HS-27A (cell line): ENCODE measurements at regions not wholly inside any gene's neighbourhood (a gene's known extent, or its start where the extent isn't known, plus 50 kb on each side); places are given as distances from the start of the nearest gene placed in this dataset.

ENCODE experiments used
- DNase-seq: peaks from one replicate; pipeline ENCODE4 v3.0.0-alpha.2; 2012; ENCODE audit warnings: low read depth, missing footprints

DNA sequence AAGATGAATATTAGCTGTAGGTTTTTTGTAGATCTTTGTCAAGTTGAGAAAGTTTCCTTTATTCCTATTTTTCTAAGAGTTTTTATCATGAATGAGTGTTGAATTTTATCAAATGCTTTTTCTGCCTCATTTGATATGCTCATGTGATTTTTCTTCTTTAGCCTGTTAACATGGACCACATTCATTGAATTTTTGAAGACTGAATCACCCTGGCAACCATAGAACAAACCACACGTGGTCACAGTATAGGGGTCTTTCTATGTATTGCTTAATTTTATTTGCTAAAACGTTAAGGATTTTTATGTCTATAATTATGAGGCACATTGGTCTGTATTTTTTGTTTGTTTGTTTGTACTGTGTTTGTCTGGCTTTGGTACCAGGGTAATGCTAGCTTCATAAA is 201.7 kb upstream of the CWC22 start:
- peak; percentile 53 for DNase-seq

DNA sequence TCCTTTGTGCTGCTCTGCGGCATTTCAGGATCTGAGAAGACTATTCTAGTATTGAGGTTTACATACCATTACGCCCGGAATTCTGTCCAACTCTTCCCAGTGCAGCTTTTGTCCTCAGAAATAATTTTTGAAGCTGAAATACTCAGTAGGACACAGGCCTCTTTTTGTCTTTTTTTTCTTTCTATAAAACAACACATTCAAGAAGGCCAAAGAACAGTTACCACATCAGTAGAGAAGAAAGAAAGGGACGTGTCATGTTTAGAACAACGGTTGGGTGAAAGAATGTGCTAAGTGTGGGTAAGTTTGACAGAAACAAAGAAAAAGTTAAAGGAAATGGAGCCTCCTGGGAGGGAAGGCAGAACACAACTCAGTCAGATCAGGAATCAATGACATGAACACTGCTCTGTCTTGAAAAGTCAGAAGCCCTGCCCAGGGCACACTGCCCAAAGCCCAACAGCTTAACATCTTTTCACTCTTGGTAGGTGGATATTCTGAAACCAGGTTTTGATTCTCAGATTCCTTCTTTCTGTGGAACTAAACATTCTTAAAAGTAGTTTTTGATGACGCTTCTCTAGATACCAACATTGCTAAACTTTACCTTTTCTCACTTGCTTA is 198.6 kb upstream of the CWC22 start:
- no peak for DNase-seq

DNA sequence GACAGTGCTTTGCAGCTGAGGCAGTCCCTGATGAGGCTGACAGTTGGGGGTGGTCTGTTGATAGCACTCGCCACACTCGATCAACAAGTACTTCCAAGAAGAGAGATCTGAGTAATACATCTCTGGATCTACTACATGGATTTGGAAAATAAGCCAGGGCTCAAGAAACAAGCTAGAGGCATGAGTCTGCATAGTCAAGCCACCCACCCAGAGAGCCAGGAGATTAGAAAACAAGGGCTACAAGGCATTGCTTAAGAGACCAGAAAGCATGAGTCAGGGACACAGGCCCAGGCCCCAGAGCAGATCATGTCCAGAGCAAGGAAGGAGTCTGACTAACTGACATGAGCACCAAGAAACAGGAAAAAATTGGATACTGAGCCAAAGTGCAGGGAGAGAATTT is 196.9 kb upstream of the CWC22 start:
- DNase-seq: no peak

DNA sequence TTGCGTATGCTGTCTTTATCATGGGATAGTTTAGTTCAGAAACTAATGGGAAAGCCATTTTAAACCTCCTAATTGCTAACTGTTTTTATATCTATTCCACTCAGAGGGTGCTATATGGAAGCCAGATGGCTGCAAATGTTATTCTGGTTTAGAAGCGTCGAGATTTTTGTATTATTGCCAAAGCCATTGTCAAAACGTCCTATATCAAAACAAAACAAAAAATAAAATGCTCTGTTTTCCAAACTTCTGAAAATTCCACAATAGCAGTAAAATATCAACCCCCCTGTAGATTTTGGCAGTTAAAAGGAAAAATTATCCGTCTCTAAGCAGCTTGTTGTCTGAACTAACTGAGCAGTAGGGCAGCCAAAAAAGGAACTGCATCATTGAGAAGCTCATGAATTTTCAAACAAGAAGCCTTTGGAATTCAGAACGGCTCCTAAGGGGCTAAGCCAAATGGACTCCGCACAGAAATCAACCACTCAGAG is 195.4 kb upstream of the CWC22 start:
- DNase-seq: no peak

DNA sequence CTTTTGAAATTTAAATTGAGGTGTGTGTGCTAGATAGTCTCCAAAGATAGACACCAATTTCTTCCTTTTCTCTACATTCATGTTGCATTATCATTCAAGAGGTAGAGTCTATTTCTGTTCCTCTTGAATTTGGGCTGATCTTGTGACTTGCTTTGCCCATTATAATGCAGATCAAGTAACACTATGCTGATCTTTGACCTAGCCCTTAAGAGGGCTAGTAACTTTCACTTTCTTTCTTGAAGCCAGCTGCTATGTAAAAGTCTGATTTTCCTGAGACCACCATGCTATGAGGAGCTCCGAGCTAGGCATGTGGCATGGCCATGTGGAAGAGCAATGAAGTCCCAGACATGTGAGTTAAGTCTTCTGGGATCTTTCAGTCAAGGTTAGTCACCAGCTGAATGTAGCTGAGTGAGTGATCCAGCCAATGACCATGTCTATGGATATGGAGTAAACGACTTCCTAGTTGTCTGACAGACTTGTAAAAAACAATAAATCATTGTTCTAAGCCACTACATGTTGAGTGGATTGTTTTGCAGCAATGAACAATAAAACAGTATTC is 189.4 kb upstream of the CWC22 start:
- no peak for DNase-seq

DNA sequence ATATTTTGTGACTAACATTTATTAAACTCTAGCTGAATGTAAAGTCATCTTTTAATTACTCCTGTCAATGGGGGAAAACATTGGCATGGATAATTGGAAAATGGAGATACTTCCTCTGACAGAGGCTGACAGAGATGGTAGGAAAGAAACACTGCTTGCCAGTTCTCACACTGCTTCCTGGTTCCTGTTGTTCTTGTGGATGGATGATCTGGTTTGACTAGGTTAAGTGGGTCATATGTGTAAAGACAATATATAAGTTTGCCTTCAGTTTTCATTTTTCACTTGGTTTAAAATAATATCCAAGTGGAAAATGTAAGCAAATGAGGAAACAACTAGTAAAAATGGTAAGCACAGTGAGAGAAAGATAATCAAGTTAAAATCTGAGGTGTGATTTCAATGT is 188.8 kb upstream of the CWC22 start:
- DNase-seq: no peak

DNA sequence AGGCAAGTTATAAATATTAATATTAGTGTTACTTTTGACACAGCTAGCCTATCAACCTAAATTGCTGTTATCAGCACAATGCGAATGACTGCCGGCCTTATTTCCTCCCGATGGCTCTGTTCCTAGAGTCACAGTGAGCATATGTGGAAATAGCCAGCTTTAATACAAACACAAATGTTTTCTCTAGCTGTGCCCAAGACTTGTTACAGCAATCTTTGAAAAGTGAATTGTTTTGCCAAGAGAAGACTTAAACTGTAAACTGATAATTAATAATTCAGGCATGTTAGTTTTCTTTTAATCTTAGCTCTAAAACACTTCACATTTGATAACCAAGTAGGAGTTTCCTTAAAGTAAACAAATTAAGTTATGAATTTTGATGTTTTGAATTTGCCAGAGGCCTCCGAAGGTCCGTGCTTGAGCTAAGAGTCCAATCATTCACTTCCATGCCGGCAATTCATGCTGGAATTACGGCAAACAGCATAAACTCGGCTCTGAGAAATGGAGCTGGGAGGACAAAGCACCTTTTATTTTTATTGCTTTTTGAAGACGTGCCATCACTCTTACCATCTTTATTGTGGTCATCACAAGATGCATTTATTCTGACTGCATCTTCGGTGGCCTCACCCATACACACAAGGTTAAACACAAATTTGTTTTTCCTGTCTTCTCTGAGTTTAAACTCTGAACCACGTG is 184.5 kb upstream of the CWC22 start:
- no peak for DNase-seq

DNA sequence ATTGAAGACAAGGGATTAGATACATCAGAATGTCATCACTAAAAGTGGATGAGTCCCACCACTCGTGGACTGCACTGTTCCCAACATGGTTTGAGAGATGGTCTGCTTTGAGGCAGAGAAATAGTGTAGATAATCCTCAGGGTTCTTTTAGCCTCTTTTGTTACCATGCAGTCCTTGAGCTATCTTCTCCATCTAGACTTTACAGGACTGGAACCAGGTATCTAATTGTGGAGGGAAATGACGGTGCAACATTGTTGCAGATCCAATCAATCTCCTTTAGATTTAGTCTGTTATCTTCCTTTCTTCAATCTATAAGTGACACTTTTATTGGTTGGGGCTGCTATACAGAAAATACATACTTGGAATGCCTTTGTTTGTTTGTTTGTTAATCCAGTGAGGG is 183.8 kb upstream of the CWC22 start:
- DNase-seq: no peak

DNA sequence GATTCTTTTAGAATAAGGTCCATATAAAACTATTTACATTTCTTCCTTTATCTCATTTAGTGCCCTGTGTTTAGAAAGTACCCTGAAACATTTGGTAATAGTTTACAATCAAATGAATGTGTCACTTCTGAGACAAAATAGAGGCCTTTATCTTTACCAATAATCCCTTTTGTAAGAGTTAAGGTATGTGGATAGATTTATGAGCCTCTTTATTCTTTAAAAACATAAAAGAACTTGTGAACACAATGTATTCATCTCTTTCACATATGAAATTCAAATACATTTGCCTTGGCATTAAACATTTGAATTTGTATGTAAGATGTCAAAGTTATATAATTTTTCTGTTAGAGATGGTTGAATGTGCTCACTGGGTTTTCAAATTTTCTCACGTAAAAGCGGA is 180.5 kb upstream of the CWC22 start:
- DNase-seq: no peak

DNA sequence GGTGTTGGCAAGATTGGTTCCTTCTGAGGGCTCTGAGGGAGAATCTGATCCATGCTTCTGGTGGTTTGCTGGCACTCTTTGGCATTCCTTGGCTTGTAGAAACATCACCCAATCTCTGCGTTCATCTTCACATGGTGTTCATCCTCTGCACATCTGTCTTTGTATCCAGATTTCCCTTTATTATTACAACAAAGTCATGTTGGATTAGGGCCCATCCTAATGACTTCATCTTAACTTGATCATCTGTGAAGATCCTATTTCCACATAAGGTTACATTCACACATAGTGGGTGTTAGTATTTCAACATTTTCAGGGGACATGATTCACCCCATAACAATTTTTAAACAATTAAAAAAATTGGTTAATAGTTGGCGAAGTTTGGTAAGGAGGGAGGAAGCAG is 177.4 kb upstream of the CWC22 start:
- DNase-seq: no peak

DNA sequence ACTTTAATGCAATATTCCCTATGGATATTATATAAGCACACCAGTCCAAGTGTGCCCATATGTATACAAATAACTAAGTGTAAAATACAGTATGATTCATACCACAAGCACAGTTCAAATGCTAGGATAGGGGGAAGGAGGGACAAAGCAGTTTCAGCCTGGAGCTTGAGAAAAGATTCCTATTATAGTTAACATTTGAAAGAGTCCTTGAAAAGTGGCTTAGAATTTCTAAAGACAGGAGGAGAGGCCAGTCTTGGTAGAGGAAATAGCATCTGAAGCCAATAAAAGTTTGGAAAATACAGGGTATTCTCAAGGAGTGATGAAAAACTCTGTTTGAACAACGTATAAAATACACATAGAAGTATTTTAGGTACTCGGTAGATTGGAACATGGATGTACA is 173.4 kb upstream of the CWC22 start:
- no peak for DNase-seq

DNA sequence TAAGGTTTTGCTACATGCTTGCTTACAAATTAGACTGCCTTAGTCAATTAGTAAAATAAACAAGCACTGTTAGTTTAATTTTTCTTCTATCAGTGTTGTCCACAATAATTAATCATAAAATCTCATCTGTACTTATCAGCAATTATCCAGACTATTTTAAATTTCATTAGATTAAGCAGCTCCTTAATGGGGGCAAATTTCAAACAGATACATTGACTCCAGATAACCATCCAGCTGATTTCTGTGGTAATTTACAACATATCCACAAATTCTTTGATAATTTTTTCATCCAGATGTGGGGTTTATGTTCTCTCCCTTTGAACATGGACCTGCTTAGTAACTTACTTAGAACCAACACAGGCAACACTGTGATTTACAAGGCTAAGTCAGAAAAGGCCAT is 170.4 kb upstream of the CWC22 start:
- DNase-seq: no peak

DNA sequence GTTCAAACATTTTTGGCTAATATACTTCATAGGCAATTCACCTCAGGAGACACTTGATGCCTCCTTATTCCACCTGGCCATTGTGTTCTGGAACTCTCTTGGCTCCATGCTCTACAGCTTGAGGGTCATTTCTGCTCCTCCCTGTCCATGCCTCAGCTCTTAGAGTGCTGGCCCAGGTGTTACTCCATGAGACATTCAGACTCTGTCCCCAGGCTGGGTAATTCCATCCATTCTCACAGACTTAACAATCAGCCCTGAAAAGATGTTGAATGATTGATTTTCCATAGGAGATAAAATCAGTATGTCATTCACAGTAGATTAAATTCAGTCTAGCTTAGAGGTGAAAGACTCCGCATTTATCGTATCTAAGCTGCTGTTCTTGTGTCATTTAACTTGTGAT is 168.6 kb upstream of the CWC22 start:
- DNase-seq: no peak

DNA sequence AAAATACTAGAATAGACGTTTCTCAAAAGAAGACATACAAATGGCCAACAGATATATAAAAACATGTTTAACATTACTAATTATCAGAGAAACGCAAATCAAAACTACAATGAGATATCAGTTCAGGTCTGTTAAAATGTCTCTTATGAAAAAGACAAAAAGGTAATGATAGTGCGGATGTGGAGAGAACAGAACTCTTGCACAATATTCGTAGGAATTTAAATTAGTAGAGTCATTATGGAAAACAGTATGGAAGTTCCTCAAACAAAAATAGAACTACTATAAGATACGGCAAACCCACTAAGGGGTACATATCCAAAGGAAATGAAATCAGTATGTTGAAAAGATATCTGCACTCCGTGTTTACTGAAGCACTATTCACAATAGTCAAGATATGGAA is 167.5 kb upstream of the CWC22 start:
- DNase-seq: no peak

DNA sequence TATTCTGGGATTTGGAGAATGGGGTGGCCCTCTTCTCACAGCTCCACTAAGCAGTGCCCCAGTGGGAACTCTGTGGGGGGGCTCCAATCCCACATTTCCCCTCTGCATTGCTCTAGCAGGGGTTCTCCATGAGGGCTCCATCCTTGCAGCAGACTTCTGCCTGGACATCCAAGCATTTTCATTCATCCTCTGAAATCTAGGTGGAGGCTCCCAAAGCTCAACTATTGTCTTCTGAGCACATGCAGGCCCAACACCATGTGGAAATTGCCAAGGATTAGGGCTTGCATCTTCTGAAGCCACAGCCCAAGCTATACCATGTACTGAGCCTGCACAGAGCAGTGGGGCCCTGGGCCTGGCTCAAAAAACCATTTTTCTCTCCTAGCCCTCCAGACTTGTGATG is 162.4 kb upstream of the CWC22 start:
- DNase-seq: no peak

DNA sequence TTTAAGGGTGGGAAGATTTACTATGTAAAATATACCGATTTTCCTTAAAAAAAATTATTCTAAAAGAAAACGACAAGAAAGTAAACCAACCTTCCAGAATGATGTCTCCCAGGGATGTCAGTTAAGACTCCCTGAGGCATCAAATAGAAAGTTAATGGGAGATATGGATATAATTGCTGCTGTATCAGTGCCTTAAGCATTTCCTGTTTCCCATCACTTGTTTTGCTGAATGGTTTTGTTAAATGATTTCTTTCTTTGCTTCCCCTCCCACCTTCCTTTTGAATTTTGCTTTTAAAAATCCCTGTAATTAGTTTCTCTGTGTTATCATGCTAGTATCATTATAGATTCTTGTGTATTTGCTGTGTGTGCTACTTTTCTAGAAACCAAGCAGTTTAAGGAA is 154.3 kb upstream of the CWC22 start:
- DNase-seq: no peak

DNA sequence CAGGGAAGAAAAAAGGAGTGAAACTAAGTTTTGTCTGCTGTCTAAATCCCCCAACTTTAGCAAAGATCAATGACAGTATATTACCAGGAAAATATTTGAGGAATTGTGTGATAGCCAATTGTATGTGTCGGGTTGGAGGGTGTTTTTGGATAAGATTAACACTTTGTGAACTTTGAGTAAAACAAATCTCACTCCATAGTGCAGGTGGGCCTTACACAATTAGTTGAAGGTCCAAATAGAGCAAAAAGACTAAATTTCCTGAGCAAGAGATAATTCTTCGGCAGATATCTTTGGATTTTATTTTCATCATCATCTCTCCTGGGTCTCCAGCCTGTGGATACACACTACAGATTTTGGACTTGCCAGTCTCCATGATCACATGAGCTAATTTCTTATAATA is 152.8 kb upstream of the CWC22 start:
- DNase-seq: no peak

DNA sequence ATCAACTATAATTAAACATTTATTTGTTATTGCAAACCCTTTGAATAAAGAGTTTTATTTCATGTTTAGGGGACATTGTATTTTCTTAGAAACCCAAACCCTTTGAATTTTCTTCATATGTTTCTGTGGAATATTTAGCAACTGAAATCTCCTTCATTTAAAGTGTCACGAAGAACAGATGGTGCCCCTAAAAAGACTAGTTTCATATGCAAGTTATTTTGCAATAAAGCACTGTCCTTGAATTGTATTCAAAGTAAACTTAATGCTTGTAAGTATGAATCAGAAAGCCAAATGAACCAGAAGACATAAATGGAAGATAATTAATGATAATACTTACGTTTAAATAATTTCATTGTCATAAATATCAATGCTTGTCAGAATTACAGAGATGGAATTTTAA is 151.9 kb upstream of the CWC22 start:
- DNase-seq: no peak

DNA sequence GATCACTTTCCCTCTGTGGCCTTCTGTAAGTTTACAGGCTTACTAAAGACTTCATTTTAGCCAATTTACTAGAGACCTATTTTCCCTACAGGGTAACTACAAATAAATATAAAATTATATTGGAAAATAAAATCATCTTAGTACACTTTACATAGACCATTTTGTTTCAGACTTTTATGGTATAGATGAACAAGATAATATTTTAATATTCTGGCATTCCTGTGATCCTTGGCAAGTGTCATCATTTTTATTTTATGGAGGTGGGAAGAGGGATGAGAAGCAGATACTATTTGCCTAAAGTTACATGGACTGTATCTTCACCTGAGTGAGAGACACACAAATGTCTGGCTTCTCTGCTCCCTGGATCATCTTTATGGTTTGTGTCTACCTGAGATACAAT is 149.6 kb upstream of the CWC22 start:
- no peak for DNase-seq

DNA sequence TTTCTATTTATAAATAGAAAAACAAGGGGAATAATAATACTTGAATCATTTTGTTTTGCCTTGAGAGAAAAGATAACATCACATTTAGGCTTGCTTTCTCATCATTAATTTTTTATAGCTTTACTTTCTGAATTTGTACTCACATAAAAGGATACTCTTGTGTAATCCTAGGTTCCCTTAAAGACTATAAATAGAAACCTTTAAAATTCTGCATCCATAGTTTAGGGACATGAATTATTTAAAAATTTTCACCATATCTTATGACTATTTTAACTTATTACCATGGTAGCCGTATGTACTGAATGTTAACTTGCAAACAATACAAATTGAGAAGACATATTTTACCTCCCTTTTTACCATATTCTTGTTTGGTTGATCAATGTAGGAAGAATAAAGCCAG is 143.5 kb upstream of the CWC22 start:
- no peak for DNase-seq

DNA sequence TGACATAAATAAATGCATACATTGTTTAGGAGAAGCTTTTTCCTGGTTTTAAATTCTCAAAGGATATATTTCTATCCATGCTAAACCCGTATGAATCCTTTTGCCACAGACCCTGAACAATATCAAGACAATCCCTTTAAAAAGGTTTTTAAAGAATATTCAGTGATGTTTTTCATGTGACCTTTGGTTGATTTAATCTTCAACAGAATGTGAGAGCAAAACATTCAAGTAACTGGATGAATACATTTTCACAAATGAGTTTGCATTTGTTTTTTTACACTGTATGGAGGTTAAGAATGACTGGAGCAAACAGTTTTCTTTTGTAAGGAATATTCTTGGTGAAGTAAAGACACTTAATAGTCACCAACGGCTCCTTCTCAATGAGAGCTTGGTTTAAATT is 139.4 kb upstream of the CWC22 start:
- no peak for DNase-seq

DNA sequence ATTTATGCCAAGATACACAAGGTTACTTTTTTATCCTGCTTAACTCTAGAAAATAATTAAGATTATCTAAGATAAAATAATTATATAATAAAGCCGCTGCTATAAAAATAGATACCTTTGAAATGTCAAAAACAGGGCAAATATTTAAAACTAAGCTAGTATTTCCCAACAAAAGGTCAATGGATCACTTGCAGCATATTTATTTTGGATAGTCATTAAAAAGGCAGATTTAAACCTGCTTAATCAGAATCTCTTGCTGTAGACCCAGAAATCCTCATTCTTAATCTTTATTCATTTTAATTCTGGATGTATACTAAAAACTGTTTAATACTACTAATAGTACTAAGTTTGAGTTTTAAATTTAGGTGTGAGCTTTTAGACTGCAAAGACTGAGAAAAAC is 139.0 kb upstream of the CWC22 start:
- no peak for DNase-seq

DNA sequence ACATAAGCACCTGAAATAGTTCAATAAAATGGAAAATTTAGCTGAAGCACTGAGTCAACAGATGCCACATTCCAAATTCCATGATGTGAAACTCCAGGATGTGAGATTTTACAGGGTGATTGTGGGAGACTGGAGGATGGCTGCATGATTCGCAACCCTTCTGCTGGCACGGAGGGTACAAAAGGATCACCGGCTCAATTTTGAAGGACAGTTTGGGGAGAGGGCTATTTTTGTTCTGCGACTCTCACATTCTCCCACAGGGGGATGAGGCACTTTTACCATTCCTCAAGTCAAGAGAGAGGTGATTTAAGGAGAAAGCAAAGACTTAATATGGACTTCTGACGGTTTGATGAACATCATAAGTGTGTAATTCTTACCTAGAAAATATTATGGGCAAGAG is 138.1 kb upstream of the CWC22 start:
- DNase-seq: no peak

DNA sequence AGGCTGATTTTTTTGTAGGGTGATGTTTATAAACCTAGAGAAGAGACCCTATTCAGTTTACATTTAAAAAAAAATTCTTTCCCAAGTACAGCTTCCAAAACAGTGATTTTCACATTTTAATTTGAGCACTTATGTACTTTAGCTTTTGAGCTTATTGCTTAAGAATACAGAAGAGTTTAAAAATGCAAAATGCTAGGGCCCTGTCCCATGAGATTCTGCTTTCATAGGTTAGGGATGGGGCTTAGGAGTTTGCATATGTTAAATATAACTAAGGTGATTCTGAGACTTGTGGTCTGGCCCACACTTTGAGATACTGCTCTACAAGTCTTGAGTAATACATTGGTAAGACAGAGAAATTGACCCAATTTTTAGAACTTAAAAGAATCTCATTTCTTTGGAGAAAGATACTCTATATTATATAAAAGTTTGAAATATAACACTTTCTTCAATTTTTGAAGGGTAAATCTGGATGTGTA is 137.3 kb upstream of the CWC22 start:
- DNase-seq: no peak
